Panc1 (cell line): ENCODE measurements at regions not wholly inside any gene's neighbourhood (a gene's known extent, or its start where the extent isn't known, plus 50 kb on each side); places are given as distances from the start of the nearest gene placed in this dataset.

Experiments used
- ATAC-seq: fragments of 200-7000 bp; cut with Tn5 transposase; 2 replicates; pipeline ENCODE4 v1.9.1; 2020; ENCODE audit warnings: mild to moderate bottlenecking, moderate library complexity
- BruUV-seq: library from RNA; stranded (reverse); fragments of 400-500 nt; replicated peaks from 2 replicates; lab custom pipeline; 2021; lab: Mats Ljungman, UMichigan
- CTCF ChIA-PET: fragments of 300-600 bp; sonication (Branson Sonifier 250); formaldehyde crosslinking; loops from one replicate; lab custom pipeline; 2022; ENCODE audit warnings: antibody characterized with exemption; lab: Charles Lee
- POLR2A ChIA-PET: fragments of 300-600 bp; sonication (Branson Sonifier 250); formaldehyde crosslinking; loops from one replicate; lab custom pipeline; 2022; ENCODE audit warnings: antibody characterized with exemption; lab: Charles Lee
- DNase-seq: peaks from one replicate; pipeline ENCODE4 v3.0.0-alpha.2; 2010; ENCODE audit warnings: low read depth, low spot score
- H3K27ac ChIP-seq: 2 replicates; pipeline ENCODE4 v1.5.1; 2011; ENCODE audit warnings: mild to moderate bottlenecking, low read length, inconsistent platforms
- H3K27me3 ChIP-seq: fragments of 200-500 bp; sonication (Bioruptor generic); 2 replicates; pipeline ENCODE4 v1.6.0; 2014; ENCODE audit warnings: low read length, inconsistent platforms; ENCODE audit not compliant: control insufficient read depth, insufficient read depth
- H3K36me3 ChIP-seq: fragments of 200-500 bp; sonication (Bioruptor generic); 2 replicates; pipeline ENCODE4 v1.5.1; 2014; ENCODE audit warnings: inconsistent platforms, mild to moderate bottlenecking, low read length, moderate library complexity; ENCODE audit not compliant: control insufficient read depth, insufficient read depth
- H3K4me1 ChIP-seq: 2 replicates; pipeline ENCODE4 v1.5.1; 2011; ENCODE audit warnings: inconsistent platforms, mild to moderate bottlenecking, low read length, moderate library complexity; ENCODE audit not compliant: control insufficient read depth, insufficient read depth
- H3K4me3 ChIP-seq, 2 experiments: 2 replicates each; pipeline ENCODE4 v1.5.1; 2011 to 2012; ENCODE audit warnings: low read depth in 2 of 2, low read length in 2 of 2, mild to moderate bottlenecking in 2 of 2, inconsistent platforms in 1 of 2, moderate library complexity in 1 of 2
- H3K9me3 ChIP-seq: fragments of 200-500 bp; sonication (Bioruptor generic); 2 replicates; pipeline ENCODE4 v1.5.1; 2014; ENCODE audit warnings: low read depth, mild to moderate bottlenecking, inconsistent platforms, low read length, moderate library complexity; ENCODE audit not compliant: control insufficient read depth, insufficient read depth
- POLR2AphosphoS5 ChIP-seq: IDR thresholded peaks from 2 replicates; pipeline ENCODE4 v1.6.1; 2012; ENCODE audit warnings: mild to moderate bottlenecking, low read depth, low read length, moderate library complexity
- REST ChIP-seq, 2 experiments: IDR thresholded peaks; 2 replicates each; pipeline ENCODE4 v1.6.1; 2011 to 2012; ENCODE audit warnings: low read depth in 2 of 2, control low read depth in 1 of 2, low read length in 1 of 2, mild to moderate bottlenecking in 1 of 2, moderate library complexity in 1 of 2; ENCODE audit not compliant: insufficient read depth in 1 of 2
- SIN3A ChIP-seq: IDR thresholded peaks from 2 replicates; pipeline ENCODE4 v1.6.1; 2012; ENCODE audit warnings: low read depth, mild to moderate bottlenecking, low read length, moderate library complexity, borderline replicate concordance; ENCODE audit not compliant: insufficient read depth
- TCF7L2 ChIP-seq: IDR thresholded peaks from 2 replicates; pipeline ENCODE4 v1.6.1; 2011; ENCODE audit warnings: mild to moderate bottlenecking, low read depth, low read length, inconsistent platforms
- in situ Hi-C: cut with HindIII; loops from 2 replicates; pipeline ENCODE4 v1.10.0; 2016; ENCODE audit warnings: low sequenced_read_pairs, low pct_unique_long_range_greater_than_20kb
- intact Hi-C: fragments of 100-400 bp; cut with micrococcal nuclease; formaldehyde crosslinking; loops from one replicate; pipeline ENCODE4 v1.10.0; 2022; ENCODE audit not compliant: unreplicated experiment
- TF ChIP-seq, protein P1 (sequence below): fragments of 450-650 bp; IDR thresholded peaks from 2 replicates; pipeline ENCODE4 v1.5.1; 2017; ENCODE audit warnings: mild to moderate bottlenecking

- ATAC-seq (no peak), DNase-seq (no peak)
- TF ChIP-seq REST (IDR thresholded peaks at IDR 0.05; ENCODE audit: insufficient read depth in 1 of 2, low read depth in 2 of 2, low read length in 1 of 2) (no peak), POLR2AphosphoS5 (no peak)
- TF ChIP-seq, protein P1, sequence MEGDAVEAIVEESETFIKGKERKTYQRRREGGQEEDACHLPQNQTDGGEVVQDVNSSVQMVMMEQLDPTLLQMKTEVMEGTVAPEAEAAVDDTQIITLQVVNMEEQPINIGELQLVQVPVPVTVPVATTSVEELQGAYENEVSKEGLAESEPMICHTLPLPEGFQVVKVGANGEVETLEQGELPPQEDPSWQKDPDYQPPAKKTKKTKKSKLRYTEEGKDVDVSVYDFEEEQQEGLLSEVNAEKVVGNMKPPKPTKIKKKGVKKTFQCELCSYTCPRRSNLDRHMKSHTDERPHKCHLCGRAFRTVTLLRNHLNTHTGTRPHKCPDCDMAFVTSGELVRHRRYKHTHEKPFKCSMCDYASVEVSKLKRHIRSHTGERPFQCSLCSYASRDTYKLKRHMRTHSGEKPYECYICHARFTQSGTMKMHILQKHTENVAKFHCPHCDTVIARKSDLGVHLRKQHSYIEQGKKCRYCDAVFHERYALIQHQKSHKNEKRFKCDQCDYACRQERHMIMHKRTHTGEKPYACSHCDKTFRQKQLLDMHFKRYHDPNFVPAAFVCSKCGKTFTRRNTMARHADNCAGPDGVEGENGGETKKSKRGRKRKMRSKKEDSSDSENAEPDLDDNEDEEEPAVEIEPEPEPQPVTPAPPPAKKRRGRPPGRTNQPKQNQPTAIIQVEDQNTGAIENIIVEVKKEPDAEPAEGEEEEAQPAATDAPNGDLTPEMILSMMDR, result no peak
- POLR2A ChIA-PET, result no interaction called here
- Histone ChIP-seq H3K27ac (no peak overlapping the region), H3K27me3 (peaks cover 23% of the 10 kb centered on the region), H3K36me3 (no peaks in the 10 kb centered on the region), H3K4me3 (no peak overlapping the region), H3K9me3 (no peaks in the 10 kb centered on the region), H3K4me1 (no peaks in the 10 kb centered on the region)
- CTCF ChIA-PET, result no interaction called here
- intact Hi-C loops (no loop called here), in situ Hi-C loops (no loop called here)
- BruUV-seq, result no TSS peak
Measured at GRCh38 chr12:131357185-131357747, 353.6 kb upstream of the SFSWAP start.

DNA sequence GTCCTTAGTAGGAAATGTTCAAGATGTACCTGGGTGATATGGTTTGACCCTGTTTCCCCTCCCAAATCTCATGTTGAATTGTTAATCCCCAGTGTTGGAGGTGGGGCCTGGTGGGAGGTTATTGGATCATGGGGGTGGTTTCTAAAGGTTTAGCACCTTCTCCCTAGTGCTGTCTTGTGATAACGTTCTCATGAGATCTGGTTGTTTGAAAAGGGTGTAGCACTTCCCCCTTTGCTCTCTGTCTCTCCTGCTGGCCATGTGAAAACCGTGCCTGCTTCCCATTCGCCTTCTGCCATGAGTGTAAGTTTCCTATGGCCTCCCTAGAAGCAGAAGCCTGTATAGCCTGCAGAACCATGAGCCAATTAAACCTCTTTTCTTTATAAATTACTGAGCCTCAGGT lies 353.0 kb upstream of the SFSWAP start:
- ChIA-PET CTCF (no interaction called here), POLR2A (no interaction called here)
- TF ChIP-seq REST (IDR thresholded peaks at IDR 0.05; ENCODE audit: insufficient read depth in 1 of 2, low read depth in 2 of 2, low read length in 1 of 2), result no peak
- TF ChIP-seq, protein P1, result no peak
- no peak for TF ChIP-seq POLR2AphosphoS5
- no peak for TF ChIP-seq SIN3A
- TF ChIP-seq TCF7L2, result no peak
- Histone ChIP-seq H3K9me3 (no peaks in the 10 kb centered on the region), H3K27ac (no peak overlapping the region), H3K4me3 (no peak overlapping the region), H3K4me1 (no peaks in the 10 kb centered on the region), H3K36me3 (no peaks in the 10 kb centered on the region), H3K27me3 (peaks cover 24% of the 10 kb centered on the region)
- DNase-seq, result no peak
- in situ Hi-C loops, result no loop called here
- BruUV-seq, result no TSS peak
- ATAC-seq, result no peak
- intact Hi-C loops, result no loop called here
